ENCODE measurements at regions not wholly inside any gene's neighbourhood (a gene's known extent, or its start where the extent isn't known, plus 50 kb on each side); places are given as distances from the start of the nearest gene placed in this dataset.

DNA sequence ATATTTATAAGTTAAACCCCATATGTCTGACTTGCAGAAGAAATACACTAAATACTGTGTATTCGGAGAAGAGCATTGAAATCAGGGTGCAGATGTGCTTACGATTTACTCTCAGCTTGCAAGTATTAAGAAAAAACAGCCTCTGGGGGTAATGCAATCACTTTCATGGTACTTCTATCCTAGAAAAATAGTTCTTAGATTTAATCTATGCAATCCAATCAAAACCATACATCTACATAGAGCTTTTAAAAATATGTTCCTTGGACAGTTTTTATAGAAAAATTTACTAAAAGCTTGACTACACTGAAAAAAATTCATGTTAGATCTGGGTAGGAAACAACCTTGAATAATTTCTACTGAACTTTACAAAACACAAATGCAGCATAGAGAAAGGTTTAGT is 890.3 kb upstream of the ADGRL2 start:
- DNase-seq (ENCODE audit: low read depth), result no peak

- DNase-seq (ENCODE audit: low read depth), result no peak
Observed at GRCh38 chr1:80909172-80909784, 891.5 kb upstream of the ADGRL2 start.

GRCh38 chr1:80896781-80897356 is 903.9 kb upstream of the ADGRL2 start:
- no peak for DNase-seq (ENCODE audit: low read depth)

DNA sequence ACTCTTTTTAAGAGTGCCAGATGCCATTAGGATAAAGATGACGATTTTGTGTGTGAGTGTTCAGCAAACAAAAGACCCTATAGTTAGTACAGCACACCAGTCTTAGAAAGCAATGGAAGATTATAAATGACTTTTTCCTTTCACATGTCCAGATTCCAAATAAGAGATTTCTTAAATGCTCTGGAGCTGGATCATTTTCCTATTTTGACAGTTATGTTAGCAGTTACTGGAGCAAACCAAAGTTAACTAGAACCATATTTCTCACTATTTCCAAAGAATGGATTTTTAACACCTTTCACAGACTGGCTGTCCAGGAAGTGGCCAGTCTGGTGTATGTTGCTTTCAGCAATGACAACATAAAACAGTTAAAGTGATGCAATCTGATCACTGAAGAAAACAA is 905.8 kb upstream of the ADGRL2 start:
- DNase-seq (ENCODE audit: low read depth), result no peak

DNA sequence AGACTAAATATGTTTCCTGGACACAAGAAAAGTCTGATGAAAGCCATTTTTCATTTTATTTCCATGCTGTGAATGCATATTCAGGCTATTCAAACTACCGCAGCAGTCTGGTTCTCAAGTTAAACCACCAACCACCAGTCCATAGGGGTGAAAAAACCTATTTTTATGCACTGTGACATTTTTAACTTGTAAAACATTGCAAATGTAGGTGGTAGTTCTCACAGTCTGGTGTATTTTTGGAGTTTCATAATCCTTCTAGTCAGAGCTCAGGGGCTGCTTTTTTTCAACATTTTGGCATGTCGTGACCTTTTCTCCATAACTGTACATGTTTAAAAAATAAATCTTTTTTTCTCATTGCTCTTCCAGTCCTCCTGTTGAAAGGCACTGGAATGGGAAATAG is 907.6 kb upstream of the ADGRL2 start:
- DNase-seq (ENCODE audit: low read depth), result no peak

- DNase-seq (ENCODE audit: low read depth), result no peak
Observed at GRCh38 chr1:80892539-80892938, 908.2 kb upstream of the ADGRL2 start.

DNA sequence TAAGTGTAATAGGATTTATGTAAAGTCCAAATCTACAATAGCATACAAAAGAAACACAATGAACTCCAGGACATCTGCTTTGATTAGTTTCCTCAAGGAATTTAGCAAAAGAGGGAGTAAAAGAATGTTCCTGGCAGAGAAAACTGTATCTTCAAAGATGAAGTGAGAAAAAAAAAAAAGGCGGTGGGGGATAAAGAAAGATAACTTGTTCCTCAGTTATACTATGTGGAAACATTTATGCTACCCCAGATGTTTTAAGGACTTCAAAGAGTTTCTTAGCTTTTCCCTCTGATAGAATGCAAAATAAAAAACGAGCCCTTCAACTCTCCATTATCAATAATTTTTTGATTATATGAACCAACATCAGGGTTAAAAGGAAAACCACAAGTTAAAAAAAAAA is 908.9 kb upstream of the ADGRL2 start:
- no peak for DNase-seq (ENCODE audit: low read depth)

DNA sequence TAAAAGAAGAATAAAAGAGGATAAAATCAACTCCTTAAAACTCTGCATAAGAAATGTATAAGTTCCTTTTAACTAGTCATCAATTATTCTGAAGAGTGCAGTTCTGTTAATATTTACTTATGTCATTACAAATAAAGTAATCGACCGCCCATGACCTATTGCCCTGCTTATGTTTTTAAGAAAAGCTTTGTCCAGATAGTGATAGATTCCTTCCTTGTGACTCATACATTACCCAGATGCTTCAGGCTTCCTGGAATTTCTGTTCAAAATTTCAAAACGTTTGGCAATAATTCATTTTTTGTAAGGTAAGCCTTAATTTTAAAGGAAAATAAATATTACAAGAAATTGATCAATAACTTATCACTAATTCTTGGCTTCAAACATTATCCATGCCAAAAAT is 918.2 kb upstream of the ADGRL2 start:
- DNase-seq (ENCODE audit: low read depth), result no peak

- no peak for DNase-seq (ENCODE audit: low read depth)
Observed at GRCh38 chr1:80878343-80878742, 922.4 kb upstream of the ADGRL2 start.

GRCh38 chr1:80876035-80876434 is 924.7 kb upstream of the ADGRL2 start:
- DNase-seq (ENCODE audit: low read depth), result no peak

DNA sequence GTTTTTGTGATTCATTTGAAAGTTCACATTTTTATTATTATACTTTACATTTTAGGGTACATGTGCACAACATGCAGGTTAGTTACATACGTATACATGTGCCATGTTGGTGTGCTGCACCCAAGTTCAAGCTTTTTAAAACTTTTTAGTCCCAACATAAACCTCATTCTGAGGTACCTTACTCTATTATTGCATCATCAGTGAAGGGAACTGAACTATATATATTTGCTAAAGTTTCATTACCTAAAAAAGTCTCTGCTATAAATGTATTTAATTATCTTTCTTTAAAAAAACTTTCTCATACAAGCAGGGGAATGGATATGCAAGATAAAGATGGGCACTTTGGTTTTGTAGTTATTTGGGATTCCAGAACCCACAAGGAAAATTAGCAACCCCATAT is 931.4 kb upstream of the ADGRL2 start:
- no peak for DNase-seq (ENCODE audit: low read depth)

DNA sequence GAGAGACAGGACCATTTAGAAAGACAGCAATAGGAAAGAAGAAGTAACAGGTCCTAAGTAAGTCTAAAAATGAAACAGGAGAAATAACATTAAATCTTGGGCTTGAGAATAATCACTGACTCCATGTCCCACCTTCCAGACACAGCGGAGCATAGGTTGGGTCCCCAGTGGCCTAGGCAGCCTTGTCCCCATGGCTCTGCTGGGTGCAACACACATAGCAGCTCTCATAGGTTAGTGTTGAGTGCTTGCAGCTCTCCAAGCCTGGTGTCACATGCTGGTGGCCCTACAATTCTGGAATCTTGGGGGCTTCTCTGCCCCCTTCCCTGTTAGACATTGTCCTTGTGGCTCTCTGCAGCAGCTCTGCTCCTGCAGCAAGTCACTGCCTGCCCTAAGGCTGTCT is 952.8 kb upstream of the ADGRL2 start:
- DNase-seq (ENCODE audit: low read depth), result no peak

- DNase-seq (ENCODE audit: low read depth), result no peak
Observed at GRCh38 chr1:80846966-80847365, 953.8 kb upstream of the ADGRL2 start.

GRCh38 chr1:80842796-80843195 is 957.9 kb upstream of the ADGRL2 start:
- no peak for DNase-seq (ENCODE audit: low read depth)

DNA sequence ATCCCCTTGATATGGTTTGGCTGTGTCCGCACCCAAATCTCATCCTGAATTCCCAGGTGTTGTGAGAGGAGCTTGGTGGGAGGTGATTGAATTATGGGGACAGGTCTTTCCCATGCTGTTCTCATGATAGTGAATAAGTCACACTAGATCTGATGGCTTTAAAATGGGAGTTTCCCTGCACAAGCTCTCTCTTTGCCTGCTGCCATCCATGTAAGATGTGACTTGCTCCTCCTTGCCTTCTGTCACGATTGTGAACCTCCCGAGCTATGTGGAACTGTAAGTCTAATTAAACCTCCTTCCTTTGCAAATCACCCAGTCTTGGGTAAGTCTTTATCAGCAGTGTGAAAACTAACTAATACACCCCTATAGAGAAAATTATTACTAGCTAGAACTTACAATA is 959.5 kb upstream of the ADGRL2 start:
- no peak for DNase-seq (ENCODE audit: low read depth)

DNA sequence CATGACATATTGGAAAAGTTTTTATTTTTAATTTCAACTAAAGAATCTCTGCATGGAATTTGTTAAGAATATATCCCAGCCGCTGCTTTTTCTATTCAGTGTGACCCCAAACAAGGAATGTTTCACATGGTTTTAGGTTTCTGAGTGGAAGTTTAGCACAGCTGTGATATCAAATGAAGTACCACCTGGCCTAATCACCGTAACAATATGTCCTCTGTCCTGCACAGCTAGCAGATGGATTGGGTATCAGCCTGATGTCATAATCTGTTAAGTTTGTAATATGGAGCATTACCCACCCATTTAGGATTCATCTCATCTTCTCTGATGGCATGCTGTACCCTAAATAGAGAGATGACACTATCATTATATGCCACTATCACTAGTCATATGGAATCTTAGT is 963.7 kb upstream of the ADGRL2 start:
- DNase-seq (ENCODE audit: low read depth), result no peak

GRCh38 chr1:80836505-80836904 is 964.2 kb upstream of the ADGRL2 start:
- DNase-seq (ENCODE audit: low read depth), result no peak

GRCh38 chr1:80827666-80828065 is 973.1 kb upstream of the ADGRL2 start:
- DNase-seq (ENCODE audit: low read depth), result no peak

DNA sequence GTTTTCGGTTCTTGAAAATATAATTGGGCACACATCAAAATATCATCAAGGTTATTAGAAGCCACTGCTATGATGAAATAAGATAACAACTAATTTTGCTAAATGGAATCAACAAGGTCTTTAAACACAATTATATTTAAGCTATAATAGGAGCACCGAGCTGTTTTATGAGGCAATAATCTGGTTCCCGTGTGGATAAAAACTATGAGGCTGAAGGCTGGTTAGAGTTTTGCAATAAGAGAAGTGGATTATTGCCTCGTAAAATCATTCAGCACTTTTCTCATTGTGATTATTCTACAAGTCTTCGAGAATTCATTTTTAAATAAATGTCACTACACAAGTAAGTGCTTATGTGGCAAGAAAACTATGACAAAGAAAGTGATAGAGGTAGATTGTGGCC is 975.7 kb upstream of the ADGRL2 start:
- DNase-seq (ENCODE audit: low read depth), result no peak

GRCh38 chr1:80818211-80818610 is 982.5 kb upstream of the ADGRL2 start:
- no peak for DNase-seq (ENCODE audit: low read depth)

DNA sequence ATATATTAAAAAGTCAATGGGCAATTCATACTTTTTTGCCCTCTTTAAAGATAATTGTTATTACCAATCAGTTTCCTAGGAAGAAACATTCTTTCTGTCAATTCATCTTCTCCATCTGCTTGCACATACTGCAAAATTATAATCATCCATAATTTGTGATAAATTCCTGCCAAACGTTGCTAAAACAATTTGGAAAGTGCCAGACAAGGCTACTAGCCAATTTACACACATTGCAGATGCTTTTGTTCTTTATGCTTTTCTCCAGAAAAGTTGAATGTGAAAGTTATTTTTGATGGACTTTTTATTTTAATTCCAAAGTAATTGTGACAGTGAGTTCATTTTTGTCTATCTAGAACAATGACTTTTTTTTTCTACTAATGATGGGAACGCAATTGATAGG is 992.8 kb upstream of the ADGRL2 start:
- DNase-seq (ENCODE audit: low read depth), result no peak

GRCh38 chr1:80806431-80806830 is 994.3 kb upstream of the ADGRL2 start:
- DNase-seq (ENCODE audit: low read depth), result no peak

DNA sequence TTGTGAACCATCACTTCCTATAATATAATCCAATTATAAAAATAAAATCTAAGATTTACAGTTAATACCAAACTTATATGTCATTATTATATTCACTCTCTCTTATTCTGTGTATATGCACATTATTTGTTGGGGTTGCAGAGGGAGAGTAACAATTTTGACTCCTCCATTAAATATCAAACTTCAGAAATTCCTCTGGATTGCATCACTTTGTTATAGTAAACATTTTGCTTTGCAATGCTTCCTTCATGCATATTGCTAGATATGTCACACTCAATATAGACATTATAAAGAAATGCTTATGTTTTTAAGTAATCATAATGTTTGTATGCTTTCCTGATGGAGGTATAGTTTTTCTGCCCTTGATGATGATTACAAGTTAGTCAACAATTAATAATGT is 999.0 kb upstream of the ADGRL2 start:
- no peak for DNase-seq (ENCODE audit: low read depth)

GRCh38 chr1:80799457-80799856 is 1001.3 kb upstream of the ADGRL2 start:
- no peak for DNase-seq (ENCODE audit: low read depth)

- DNase-seq (ENCODE audit: low read depth), result no peak
Observed at GRCh38 chr1:80779275-80779674, 1021.5 kb upstream of the ADGRL2 start.

Measured in stromal cell of bone marrow (primary cell).